IPS-NIHi7 (cell line): ENCODE measurements at regions not wholly inside any gene's neighbourhood (a gene's known extent, or its start where the extent isn't known, plus 50 kb on each side); places are given as distances from the start of the nearest gene placed in this dataset.
"Not testable (repeated sequence)": the region's sequence is repeated elsewhere in the genome, so short reads cannot be mapped to it uniquely, and the experiment has no call there.

Source experiments
- DNase-seq: peaks from one replicate; pipeline ENCODE4 v3.0.0; 2012; ENCODE audit warnings: mixed read lengths; ENCODE audit errors: extremely low spot score

GRCh38 chr3:182136008-182136910 is 424.5 kb downstream of the SOX2 start:
- DNase-seq, result no peak

GRCh38 chr3:182138393-182138792 is 426.7 kb downstream of the SOX2 start:
- DNase-seq, result no peak

- DNase-seq, result peak; percentile 65
Measured at GRCh38 chr3:182139627-182140357, 428.1 kb downstream of the SOX2 start.

GRCh38 chr3:182142928-182143327 is 431.2 kb downstream of the SOX2 start:
- no peak for DNase-seq

GRCh38 chr3:182143903-182144302 is 432.2 kb downstream of the SOX2 start:
- no peak for DNase-seq

- no peak for DNase-seq
Measured at GRCh38 chr3:182148360-182148759, 436.6 kb downstream of the SOX2 start.

GRCh38 chr3:182149594-182149993 is 437.9 kb downstream of the SOX2 start:
- DNase-seq, result no peak

GRCh38 chr3:182156326-182156725 is 444.6 kb downstream of the SOX2 start:
- DNase-seq, result not testable (repeated sequence)

- DNase-seq, result no peak
Measured at GRCh38 chr3:182165234-182165633, 453.5 kb downstream of the SOX2 start.

GRCh38 chr3:182172534-182172933 is 460.8 kb downstream of the SOX2 start:
- peak; percentile 47 for DNase-seq

- no peak for DNase-seq
Measured at GRCh38 chr3:182178488-182179200, 466.9 kb downstream of the SOX2 start.

- no peak for DNase-seq
Measured at GRCh38 chr3:182179631-182180030, 467.9 kb downstream of the SOX2 start.

- DNase-seq, result peak; percentile 34
Measured at GRCh38 chr3:182180654-182181385, 469.1 kb downstream of the SOX2 start.

- DNase-seq, result no peak
Measured at GRCh38 chr3:182182531-182182968, 470.8 kb downstream of the SOX2 start.

GRCh38 chr3:182183716-182184430 is 472.1 kb downstream of the SOX2 start:
- no peak for DNase-seq

GRCh38 chr3:182185313-182185712 is 473.6 kb downstream of the SOX2 start:
- DNase-seq, result no peak

GRCh38 chr3:182190056-182190455 is 478.3 kb downstream of the SOX2 start:
- DNase-seq, result no peak

- DNase-seq, result no peak
Measured at GRCh38 chr3:182198345-182198744, 486.6 kb downstream of the SOX2 start.

GRCh38 chr3:182201456-182202168 is 489.9 kb downstream of the SOX2 start:
- no peak for DNase-seq

- DNase-seq, result peak; percentile 73
Measured at GRCh38 chr3:182212479-182213076, 500.9 kb downstream of the SOX2 start.
